Daoy (cell line): ENCODE measurements at regions not wholly inside any gene's neighbourhood (a gene's known extent, or its start where the extent isn't known, plus 50 kb on each side); places are given as distances from the start of the nearest gene placed in this dataset.
A peak's percentile ranks its signal among the peaks of the same experiment; 100 is the strongest.
"Not testable (repeated sequence)": the region's sequence is repeated elsewhere in the genome, so short reads cannot be mapped to it uniquely, and the experiment has no call there.

ENCODE experiments used
- DNase-seq: peaks from one replicate; pipeline ENCODE4 v3.0.0-alpha.2; 2015; ENCODE audit warnings: low read depth

DNA sequence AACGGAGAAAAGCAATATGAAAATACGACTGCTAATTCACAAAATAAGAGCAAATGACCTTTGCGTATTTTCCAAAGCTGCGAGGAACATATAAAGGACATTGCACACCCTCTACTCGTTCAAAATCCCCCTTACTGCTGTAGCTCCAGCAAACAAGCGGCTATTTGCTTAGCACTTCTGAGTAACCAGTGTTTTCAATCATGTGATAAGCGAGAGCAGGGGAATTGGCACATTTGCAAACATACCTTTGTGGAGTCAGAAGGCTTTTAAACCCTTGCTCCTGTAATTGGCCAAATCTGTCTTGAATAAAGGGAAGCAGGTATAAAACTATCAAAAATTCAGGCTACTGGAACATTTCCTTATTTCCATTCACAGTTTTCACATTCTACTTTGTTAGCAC is 610.2 kb downstream of the UBE2NL start:
- DNase-seq: no peak

DNA sequence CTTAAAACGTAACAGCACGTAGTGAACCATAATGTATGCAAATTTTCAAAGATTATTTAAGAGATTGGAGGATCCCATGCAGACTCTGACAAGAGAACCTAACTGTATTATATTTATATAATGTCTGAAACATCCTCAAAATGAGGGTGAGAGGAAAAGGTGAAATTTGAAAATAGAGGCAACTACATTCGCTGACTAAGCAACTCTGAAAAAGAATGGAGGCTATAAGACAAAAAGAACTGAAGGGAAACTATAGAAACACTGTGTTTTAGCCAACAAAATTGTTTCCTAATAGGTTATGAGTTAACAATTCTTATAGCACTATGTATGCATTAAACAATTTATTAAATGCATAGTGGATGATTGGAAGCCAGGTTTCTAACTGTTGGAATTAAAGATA is 648.0 kb downstream of the UBE2NL start:
- DNase-seq: no peak

DNA sequence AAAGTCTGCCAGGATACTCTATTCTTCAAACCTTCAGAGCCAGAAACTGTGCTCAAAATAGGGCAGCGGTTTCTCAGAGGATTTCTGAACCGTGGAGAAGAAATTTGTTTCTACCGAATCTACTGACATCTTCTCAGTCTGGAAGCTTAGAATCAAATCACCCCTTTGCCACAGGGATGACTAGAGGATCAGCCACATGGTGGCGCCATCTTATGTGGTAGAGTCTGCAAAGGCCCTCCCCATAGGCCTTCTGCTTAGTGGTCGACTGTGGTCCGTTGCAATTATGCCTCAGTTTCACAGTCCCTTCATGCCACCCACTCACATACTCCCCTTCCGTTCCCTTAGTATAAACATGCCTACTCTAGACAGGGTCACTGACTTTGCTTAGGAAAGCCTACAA is 680.7 kb upstream of the SPANXN1 start:
- DNase-seq: no peak

DNA sequence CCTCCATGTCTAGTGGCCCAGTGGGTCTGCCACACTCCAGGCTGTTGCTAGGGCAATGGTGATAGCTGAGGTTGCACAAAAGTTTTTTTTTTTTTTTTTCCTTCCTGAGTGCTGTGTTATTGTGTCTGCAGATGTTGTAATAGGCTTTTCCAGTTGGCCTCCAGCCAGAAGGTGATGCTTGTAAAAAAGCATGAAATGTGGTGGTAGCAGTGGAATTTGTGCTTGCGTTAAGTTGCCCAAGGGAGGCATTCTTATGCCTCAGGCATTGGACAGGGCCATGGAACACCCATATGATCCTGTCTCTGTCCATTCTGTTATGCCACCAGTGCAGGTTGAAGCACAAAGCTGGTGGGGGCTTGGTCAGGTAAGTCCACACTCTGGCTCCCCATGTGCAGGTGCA is 660.5 kb upstream of the SPANXN1 start:
- DNase-seq: no peak

DNA sequence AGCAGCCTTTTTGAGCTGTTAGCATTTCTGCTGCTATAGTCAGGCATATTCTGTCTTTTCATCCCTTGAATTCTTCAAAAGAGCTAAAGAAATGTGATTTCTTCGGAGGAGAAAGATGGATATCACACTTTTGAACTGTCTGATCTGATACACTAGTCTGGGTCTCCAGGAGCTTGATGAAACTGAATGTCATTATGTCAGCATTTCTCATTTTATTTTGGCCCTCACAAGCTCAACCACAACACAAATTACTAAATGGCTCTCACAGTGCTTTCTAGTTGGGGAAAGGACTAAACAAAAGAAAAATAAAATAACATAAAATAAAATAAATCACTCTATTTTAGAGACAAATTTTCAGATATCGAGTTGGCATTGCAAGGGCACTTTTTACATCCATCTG is 655.3 kb upstream of the SPANXN1 start:
- no peak for DNase-seq

DNA sequence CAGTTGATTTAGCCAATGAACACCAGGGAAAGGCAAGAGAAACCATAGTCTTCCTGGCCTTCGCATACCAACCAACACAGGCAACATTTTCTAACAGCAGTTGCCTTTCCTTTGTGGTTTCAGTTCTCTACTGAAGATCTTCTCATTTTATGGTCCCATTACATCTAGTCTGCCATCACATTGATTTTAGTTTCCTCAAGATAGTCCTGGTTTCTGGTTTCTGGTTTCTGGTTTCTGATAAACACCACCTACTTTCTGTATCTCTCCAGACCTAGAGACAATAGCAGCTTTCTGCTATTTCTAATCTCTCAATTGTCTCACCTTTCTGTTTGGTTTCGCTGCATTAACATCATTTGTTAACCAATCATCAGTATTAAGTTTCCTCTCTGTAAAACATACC is 646.3 kb upstream of the SPANXN1 start:
- no peak for DNase-seq

DNA sequence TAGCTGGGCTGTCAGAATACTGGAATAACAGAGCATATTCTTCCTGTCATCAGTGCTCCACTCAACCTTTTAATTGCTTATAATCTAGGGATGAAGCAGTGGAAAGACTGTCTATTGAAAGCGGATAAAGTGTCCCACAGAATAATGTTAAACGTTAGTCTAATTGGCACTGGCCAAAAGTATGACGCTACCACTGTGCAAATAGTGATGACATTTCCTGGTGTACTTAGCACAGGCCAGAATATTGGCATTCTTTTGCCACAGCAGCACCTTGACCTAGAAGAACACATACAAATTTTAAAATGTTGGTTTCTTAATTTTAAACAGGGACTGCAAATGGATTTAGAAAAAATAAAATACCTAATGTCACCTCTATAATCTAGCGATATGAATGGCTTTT is 635.2 kb upstream of the SPANXN1 start:
- DNase-seq: no peak

DNA sequence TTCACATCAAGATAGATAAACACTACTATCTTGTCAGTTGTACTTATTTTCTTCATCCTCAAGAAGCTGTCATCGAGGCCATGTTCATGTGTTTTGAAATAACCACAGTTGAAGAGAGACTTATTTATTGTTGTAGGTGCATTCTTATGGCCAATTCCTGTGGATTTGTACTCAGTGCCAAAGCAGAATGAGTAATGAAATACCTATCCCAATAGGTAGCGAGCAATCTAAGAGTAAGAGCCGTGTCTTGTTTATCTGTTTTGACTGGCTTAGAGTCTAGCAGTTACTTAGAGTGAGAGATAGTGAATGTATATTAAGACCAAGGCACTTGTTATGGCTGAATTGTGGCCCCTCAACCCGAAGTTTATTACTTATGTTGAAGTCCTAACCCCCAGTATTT is 631.0 kb upstream of the SPANXN1 start:
- DNase-seq: no peak

DNA sequence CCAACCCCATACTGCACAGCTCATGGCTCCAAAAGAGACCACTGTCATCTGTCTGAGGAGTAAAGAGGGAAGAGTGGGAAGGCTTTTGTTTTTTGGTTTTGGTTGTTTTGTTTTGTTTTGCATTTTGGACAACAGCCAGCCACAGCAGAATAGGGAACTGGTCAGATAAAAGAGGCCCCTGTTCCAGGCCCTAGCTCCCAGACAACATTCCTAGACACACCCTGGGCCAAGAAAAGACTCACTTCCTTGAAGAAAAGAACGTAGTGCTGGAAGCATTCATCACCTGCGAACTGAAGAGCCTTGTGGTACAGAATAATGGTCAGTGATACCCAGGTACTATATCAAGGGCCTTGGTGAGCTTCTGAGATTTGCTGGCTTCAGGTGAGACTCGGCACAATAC is 619.4 kb upstream of the SPANXN1 start:
- DNase-seq: no peak

DNA sequence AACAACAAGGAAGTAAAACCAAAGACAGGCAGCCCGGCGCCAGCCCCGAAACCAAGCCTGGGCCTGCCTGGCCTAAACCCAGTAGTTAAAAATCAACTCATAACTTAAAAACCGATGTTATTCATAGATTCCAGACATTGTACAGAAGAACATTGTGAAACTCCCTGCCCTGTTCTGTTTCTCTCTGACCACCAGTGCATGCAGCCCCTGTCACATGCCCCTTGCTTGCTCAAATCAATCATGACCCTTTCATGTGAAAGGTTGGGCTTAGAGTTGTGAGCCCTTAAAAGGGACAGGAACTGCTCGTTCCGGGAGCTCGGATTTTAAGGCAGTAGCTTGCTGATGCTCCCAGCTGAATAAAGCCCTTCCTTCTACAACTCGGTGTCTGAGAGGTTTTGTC is 612.9 kb upstream of the SPANXN1 start:
- not testable (repeated sequence) for DNase-seq

DNA sequence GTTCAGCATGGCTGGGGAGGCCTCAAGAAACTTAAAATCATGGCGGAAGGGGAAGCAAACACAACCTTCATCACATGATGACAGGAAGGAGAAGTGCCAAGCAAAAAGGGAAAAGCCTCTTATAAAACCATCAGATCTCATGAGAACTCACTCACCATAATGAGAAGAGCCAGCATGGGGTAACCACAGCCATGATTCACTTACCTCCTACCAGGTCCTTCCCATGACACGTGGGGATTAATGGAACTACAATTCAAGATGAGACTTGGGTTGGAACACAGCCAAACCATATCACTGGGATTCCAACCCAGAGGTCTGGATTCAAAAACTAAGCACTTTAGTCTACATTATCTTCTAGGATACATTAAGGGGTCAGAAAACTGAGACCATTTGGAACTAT is 609.6 kb upstream of the SPANXN1 start:
- DNase-seq: peak; percentile 4

DNA sequence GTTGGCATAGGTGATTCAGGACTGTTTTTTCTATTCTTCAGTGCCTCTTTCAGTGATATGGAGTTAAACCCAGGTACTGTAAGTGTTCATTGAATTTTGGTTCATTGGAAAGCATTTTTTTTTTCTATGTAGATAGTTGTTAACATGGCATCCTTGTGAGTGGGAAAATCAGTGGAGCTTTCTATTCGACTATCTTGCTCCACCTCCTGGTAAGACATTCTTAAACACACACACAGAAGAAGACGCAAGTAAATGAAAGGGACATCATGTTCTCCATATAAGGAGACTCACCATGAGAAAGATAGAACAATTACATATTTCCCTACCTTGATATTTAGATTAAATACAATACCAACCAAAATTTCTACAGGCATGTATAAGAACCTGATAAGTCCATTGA is 598.5 kb upstream of the SPANXN1 start:
- no peak for DNase-seq

DNA sequence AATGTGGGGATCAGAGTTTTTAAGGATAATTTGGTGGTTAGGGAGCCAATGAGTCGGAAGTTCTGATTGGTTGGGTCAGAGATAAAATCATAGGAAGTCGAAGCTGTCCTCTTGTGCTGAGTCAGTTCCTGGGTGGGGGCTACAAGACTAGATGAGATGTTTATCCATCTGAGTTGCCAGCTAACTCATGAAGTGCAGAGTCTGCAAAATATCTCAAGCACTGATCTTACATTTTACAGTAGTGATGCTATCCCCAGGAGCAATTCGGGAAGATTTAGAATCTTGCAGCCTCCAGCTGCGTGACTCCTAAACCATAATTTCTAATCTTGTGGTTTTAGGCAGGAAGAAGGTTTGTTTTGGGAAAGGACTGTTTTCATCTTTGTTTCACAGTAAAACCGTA is 565.8 kb upstream of the SPANXN1 start:
- DNase-seq: peak; percentile 0

DNA sequence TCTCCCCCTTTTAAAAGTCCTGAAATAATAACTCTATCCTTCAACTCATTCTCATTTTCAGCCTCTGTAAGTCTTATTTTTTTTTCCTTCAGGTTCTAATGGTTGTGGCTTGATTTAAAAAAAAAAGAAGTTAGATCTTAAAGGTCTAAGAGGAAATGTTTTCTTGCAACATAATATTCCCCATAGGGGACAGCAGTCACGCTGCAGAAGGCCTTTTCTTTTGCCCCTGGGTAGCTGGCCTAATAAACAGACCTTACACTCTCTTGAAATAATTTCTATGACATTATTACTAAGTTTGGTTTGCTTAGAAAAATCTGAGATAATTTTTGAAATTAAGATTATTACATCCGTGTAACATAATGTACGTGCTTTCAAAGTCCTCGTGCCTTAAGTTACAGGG is 564.1 kb upstream of the SPANXN1 start:
- no peak for DNase-seq

DNA sequence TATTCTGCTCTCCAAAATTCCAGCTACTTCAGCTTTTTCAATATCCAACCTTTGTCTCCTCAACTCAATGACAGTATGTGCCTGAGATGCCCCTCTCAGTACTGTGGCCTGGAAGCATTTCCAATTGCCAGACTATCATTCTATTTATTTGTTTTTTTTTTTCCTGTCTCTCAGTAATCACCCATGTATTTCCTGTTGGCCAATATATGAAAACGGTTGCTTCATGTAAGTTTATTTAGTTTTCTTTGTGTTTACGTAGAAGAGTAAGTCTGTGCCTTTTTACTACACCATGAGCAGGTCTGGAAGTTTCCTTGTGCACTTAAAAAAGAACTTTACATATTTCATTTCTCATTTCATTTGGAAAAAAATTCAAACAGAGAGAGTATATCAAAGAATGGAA is 537.5 kb upstream of the SPANXN1 start:
- no peak for DNase-seq

DNA sequence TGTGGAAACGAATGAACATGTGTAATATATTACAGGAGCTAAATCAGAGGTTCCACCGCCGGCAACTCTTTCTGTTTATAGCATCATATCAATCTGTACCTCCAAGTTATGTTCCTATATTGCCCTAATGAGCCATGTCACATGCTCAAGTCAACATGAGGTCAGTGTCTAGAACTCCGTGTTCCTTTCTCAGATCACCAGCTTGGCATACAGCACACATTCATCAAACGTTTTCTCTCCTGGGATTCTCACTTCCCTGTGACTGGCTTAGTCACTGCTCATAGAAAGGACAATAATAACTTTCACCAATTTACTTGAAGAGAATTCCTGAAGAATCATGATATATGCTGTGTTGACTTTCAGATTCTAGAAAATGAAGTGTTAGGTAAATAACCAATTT is 532.0 kb upstream of the SPANXN1 start:
- DNase-seq: no peak

DNA sequence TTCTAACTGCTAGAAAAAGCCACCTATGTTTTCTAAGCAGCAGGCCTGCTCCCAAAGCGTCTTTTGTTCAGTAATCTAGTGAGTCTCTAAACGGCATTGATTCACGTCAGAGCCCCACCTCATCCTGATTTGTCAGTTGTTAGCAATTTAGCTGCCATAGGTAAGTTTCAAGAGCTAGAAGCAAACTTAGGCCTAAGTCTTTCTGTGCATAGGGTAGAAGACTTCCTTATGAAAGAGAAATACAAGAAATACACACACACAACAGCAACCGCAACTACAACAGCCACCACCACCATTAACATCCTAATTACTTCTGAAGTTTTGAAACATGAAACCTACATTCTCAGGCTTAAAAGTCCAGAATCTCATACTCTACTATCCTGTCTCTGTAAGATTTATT is 531.1 kb upstream of the SPANXN1 start:
- DNase-seq: no peak

DNA sequence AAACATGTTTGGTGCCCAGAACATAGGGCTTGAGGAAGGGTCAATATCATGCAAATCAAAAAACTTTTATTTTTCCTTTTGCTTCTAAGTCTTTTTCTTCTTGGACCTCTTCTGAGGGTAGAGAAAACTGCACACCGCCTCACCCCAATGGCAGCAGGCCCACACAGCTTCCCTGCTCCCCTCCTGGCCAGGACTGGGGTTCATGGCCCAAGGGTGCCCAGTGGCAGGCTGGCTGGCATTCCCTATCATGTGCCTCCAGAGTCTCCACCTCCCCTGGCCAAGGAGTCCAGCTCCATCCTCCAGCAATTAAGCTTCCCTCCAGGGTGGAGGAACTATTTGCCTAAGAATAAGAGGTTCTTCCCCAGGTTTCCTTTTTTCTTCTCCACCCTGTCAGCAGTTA is 529.6 kb upstream of the SPANXN1 start:
- no peak for DNase-seq

DNA sequence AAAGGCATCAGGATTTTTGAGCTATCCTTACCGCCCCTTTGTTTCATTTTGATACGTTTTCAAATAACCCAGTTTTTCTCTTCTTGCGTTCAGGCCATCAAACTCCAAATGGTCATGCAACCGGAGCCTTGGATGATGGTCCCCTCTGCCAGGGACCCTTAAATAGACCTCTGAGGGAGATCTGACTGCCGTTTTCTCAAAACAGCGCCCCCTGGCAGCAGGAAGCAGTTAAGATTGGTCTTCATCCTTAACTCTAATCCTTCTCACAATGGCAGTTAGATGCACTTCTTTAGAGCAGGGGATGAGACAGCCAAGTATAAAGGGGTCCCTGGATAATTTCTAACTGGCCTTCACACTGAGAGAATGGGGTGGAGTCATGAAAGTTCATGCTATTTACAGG is 525.0 kb upstream of the SPANXN1 start:
- no peak for DNase-seq

DNA sequence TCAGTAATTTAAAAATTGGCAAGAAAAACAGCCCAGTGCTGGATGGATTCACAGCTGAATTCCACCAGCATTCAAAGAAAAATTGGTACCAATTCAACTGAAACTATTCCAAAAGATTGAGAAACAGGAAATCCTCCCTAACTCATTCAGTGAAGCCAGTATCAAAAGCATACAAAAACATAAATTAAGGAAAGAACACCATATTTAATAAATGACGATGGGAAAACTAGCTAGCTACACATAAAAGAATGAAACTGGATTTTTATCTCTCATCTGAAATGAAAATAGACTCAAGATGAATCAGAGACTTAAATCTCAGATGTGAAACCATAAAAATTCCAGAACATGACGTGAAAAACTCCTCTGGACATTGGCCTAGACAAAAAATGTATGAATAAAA is 516.8 kb upstream of the SPANXN1 start:
- no peak for DNase-seq

DNA sequence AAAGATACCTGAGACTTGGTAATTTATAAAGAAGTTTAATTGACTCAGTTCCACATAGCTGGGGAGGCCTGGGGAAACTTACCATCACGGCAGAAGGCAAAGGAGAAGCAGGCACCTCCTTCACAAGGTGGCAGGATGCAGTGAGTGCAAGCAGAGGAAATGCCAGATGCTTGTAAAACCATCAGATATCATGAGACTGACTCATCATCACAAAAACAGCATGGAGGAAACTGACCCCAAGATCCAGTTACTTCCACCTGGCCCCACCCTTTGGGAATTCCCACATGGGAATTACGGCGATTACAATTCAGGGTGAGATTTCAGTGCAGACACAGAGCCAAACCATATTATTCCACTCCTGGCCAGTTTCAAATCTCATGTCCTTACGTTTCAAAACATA is 514.7 kb upstream of the SPANXN1 start:
- DNase-seq: no peak

DNA sequence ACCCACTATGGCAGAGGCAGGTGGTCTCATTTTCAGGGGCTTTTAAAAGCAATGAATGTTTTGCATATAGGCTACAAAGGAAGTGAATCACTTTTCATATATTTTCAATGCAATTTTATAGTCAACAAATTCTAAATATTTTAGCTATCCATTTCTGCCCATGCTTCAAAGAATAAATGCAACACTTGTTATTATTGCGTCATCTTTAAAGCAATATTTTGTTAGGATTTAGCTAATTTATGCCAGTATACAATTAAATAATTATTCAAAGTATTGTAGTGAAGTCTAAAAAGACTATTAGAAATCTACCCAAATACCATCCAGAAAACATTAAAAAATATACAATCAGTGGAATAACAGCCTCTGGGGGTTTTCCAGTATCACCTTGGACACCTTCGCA is 509.1 kb upstream of the SPANXN1 start:
- no peak for DNase-seq

DNA sequence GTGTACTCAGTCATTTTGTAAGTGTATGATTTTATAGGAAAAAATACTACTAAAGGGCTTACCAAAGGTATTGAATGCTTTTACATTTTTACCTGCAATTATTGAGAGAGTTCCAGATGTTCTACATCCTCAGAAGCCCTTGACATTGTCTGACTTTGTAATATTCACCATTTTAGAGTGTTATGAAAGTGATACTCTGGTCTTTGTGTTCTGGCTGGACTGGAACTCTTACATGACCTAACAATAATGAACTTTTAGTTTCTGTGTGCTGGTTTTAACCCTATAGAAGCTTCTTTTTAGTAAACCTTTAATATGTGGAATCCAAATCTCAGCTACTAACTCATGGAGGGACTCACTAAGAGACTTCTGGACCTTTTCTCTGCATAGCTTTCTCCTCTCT is 478.8 kb upstream of the SPANXN1 start:
- no peak for DNase-seq

DNA sequence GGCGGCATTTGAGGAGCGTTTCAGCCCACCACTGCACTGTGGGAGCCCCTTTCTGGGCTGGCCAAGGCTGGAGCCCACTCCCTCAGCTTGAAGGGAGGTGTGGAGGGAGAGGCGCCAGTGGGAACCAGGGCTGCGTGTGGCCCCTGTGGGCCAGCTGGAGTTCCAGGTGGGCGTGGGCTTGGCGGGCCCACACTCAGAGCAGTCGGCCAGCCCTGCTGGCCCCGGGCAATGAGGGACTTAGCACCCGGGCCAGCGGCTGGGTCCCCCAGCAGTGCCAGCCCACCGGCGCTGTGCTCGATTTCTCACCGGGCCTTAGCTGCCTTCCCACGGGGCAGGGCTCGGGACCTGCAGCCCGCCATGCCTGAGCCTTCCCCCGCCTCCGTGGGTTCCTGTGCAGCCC is 463.8 kb upstream of the SPANXN1 start:
- DNase-seq: not testable (repeated sequence)

DNA sequence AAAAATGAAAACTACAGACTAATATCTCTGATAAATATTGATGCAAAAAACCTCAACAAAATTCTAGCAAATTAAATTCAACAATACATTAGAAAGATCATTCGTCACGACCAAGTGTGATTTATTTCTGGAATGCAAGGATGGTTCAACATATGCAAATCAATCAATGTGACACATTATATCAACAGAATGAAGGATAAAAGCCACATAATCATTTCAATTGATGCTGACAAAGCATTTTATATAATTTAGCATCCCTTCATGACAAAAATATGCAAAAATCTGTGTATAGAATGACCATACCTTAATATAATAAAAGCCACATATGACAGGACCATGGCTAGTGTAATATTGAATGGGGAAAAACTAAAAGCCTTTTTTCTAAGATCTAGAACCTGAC is 457.2 kb upstream of the SPANXN1 start:
- DNase-seq: no peak
